Activated CD8-positive, alpha-beta memory T cell treated with anti-CD3 and anti-CD28 coated beads for 24 hours (primary cell): ENCODE measurements at regions not wholly inside any gene's neighbourhood (a gene's known extent, or its start where the extent isn't known, plus 50 kb on each side); places are given as distances from the start of the nearest gene placed in this dataset.

Experiments used
- DNase-seq: peaks from one replicate; pipeline ENCODE4 v3.0.0-alpha.2; 2020

DNA sequence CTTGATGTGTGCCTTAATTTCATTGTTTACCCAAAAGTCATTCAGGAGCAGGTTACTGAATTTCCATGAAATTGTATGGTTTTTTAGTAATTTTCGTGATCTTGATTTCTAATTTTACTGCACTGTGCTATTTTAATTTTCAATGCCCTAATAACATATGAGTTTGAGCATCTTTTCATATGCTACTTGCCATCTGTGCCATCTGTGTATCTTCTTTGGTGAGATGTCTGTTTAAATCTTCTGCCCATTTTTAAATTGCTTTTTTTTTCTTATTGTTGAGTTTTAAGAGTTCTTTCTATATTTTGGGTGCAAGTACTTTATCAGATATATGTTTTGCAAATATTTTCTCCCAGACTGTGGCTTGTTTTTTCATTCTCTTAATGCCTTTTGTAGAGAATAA, 165.9 kb downstream of the ST6GAL2 start:
- no peak for DNase-seq

DNA sequence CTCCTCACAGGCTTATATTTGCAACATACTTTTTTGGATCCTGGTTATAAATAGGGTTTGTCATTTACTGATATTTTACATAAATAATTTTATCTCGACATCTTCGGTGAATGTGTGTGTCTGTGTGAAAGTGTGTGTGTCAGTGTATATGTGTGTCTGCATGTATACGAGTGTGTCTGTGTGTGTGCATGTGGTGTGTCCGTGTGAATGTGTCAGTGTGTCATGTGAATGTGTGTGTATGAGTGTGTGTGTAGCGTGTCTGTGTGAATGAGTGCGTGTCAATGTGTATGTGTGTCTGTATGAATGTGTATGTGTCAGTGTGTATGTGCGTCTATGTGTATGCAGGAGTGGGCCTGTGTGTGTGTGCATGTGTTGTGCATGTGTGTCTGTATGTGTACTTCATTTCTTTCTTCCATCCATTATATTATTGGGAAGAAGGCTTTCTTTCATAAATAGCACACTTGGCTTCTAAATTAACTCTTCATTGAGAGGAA, 161.6 kb downstream of the ST6GAL2 start:
- DNase-seq, result no peak

DNA sequence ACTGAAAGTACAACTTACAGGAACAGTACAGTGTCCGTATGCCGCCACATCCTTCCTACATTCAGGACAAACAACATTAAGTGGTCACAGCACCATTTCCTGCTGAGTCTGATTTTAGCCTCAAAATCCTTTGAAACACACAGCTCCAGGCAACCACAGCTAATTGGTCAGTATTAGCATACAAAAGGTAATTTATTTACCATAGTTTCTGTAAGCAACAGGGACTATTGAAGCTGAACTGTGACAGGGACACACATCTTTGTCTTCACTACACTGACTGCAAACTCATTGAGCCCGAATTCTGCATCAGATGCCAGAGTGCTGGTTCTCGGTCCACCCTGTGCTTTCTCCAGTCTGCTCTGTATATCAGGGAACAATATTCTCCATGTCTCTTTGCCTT, 151.8 kb downstream of the ST6GAL2 start:
- DNase-seq, result no peak

DNA sequence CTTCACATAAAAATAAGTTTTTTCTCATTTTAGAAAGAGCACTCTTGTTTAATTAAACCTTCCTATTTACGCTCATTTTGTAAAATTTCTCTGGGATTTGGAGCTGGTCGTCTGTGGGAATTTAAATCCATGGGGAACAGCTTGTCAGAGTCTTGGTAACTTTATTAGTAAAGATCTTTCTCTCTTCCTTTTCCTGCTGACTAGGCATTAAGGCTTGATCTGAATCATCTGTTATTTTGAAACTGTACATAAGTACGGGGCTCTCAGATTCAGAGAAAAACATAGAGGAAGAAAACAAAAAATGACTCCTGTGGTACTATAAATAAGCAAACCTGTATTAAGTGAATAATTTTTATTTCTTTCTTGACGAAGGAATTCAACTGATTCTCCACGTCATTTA, 150.2 kb downstream of the ST6GAL2 start:
- no peak for DNase-seq

DNA sequence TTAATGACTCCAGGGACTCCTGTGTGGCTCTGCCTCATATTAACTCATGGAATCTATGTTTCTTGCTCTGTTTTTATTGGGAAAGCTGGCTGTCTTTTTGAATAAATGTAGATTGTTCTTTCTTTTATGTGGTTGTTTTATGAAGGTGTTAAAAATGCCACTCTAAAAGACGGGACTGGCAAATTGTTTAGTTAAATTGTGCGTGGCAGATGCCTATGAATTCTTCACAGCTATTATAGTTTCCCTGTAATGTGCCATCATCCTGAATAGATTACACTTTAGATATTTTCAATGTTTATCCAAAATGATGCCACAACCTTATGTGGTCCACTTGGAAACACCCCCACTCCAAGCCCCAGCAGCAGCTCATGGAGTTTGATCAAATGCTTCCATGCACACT, 149.7 kb downstream of the ST6GAL2 start:
- DNase-seq, result no peak

DNA sequence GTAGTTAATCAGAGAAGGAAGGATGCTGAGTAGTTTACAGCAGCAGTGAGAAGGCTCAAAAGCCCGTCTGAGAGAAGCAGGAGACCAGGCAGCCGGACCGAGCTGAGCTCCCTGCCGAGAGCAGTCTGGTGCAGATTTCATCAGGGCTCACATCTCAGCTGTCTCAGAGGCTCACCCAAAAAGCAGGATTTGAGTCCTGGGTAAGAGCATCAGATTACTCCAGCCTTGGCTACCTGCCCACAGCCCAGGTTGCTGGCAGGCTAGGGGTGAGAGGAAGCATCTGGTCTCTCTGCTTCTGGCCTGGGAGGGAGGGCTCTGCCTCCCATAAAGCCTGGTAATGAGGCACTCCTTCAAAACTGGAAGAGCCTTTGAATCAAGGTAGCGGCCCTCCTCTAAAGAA, 140.5 kb downstream of the ST6GAL2 start:
- DNase-seq, result no peak

DNA sequence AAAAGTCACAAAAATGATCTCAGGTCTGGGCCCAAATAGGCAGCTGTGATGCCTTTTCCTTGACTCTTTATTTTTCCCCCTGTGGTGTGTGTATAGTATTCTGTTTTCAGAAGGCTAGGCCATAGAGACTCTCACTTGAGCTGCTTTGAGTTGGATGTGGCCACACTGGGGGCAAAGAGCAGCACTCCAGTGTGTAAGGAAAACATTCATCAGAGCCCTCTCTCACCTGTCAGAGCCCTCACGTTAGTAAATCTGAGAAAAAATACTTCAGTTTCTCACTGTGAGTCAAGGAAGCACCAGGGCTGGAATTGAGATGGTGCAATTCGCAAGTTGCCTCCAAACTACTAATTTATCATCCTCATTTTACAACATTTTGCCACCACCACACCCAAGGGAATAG, 136.1 kb downstream of the ST6GAL2 start:
- no peak for DNase-seq
